ENCODE measurements at regions not wholly inside any gene's neighbourhood (a gene's known extent, or its start where the extent isn't known, plus 50 kb on each side); places are given as distances from the start of the nearest gene placed in this dataset.

DNA sequence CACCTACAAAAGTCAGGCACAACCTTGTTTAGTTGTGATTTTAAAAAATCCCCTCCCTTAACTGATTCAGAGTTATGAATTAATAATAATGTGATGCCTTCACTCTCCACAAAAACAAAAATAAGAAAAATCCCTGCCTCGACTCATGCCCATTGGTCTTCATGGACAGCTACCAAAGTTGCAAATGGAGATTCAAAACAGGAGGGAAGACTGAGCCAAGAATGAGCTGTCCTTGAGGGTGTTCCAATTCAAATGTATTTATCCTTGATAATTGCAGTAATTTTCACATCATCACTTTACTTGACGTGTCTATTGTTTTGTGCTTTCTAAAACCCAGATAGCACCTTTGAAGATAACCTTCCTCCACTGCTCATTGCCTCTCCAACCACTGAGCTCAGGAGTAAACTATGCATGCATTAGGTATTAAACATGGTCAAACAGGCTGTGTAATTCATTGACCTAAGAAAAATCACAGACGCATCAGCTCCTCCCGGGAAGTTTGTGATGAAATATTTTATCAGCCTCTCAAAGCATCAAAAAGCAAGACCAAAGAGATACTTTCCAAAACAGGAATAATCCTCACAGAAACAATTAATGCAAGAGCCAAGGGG lies 712.7 kb upstream of the IGFBP3 start:
- no peak for TF ChIP-seq GATA2 (IDR thresholded peaks at IDR 0.05; ENCODE audit: low read depth, low read length)
- no peak for TF ChIP-seq GATA3 (IDR thresholded peaks at IDR 0.05; ENCODE audit: low read depth, low read length)

Data from SH-SY5Y (cell line).